Esophagus squamous epithelium (tissue), 4 donors: ENCODE measurements at regions not wholly inside any gene's neighbourhood (a gene's known extent, or its start where the extent isn't known, plus 50 kb on each side); places are given as distances from the start of the nearest gene placed in this dataset.

Source experiments
- CTCF ChIP-seq, 6 experiments: fragments of 450-650 bp in 4 of 6; fragments of 200-600 bp in 2 of 6; sonication (generic) in 2 of 6; IDR thresholded peaks; one replicate each; pipeline ENCODE4 v1.5.1; 2016 to 2019; ENCODE audit warnings: antibody characterized with exemption in 6 of 6, mild to moderate bottlenecking in 4 of 6, moderate library complexity in 4 of 6
- POLR2A ChIP-seq, 4 donors: fragments of 450-650 bp; IDR thresholded peaks; one replicate each; pipeline ENCODE4 v1.6.1; 2017; ENCODE audit warnings: antibody characterized with exemption in 4 of 4, mild to moderate bottlenecking in 4 of 4, moderate library complexity in 3 of 4

GRCh38 chr18:39594206-39594605, 2028.6 kb upstream of the CELF4 start:
- TF ChIP-seq CTCF (IDR thresholded peaks at IDR 0.05), result no peak
- no peak for TF ChIP-seq POLR2A (IDR thresholded peaks at IDR 0.05)
